ENCODE measurements at regions not wholly inside any gene's neighbourhood (a gene's known extent, or its start where the extent isn't known, plus 50 kb on each side); places are given as distances from the start of the nearest gene placed in this dataset.

GRCh38 chr5:62082370-62082801, 223.6 kb upstream of the KIF2A start:
- TF ChIP-seq CTCF (IDR thresholded peaks at IDR 0.05; ENCODE audit: low read length) (no peak), EZH2 (optimal IDR thresholded peaks at IDR 0.05; ENCODE audit: low read depth, low read length) (no peak), EZH2phosphoT487 (IDR thresholded peaks at IDR 0.05; ENCODE audit: low read length) (no peak)
